ENCODE measurements at regions not wholly inside any gene's neighbourhood (a gene's known extent, or its start where the extent isn't known, plus 50 kb on each side); places are given as distances from the start of the nearest gene placed in this dataset.

- DNase-seq: no peak
Measured at GRCh38 chr14:104431351-104431928, 148.1 kb upstream of the C14orf180 start.

- no peak for DNase-seq
Measured at GRCh38 chr14:104431929-104432541, 147.5 kb upstream of the C14orf180 start.

GRCh38 chr14:104432611-104433231 is 146.8 kb upstream of the C14orf180 start:
- DNase-seq: no peak

- no peak for DNase-seq
Measured at GRCh38 chr14:104433401-104434213, 146.0 kb upstream of the C14orf180 start.

DNA sequence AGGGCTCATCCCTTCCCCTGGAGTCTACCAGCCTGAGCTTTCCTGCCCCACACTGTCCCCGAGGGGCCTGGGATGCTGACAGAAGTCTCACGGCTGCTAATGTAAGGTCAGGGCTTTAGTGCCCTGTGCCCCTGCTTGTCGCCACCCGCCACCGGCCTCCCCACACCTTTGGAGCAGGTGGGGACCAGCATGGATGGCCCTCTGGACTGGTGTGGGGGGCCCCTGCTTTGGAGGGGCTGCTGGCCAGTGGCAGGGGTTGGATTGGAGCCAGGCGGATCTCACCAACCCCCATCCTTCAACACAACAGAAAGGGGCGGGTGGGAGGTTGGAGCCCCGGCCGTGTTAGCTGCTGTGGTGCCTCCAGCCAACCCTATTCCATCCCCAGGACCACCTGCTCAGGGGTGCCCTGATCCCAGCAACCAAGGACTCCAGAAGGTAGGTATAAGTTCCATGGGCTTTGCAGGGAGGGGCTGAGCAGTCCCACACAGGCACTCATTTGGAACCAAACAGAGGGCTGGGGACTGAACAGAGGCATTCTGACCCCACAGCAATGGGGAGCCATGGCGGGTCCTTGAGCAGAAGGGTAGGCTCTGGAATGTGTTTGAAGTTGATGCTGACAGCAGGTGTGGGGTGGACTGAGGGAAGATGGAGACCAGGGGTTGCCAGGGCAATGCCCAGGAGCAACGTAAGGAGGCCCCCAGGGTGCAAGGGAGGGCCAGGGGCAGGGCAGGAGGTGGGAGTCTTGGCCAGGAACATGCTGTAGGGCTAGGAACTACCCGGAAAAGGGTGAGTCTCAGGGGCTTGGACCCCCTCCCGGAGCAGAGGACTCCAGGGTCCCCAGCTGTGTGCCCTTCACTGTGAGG is 145.1 kb upstream of the C14orf180 start:
- no peak for DNase-seq

DNA sequence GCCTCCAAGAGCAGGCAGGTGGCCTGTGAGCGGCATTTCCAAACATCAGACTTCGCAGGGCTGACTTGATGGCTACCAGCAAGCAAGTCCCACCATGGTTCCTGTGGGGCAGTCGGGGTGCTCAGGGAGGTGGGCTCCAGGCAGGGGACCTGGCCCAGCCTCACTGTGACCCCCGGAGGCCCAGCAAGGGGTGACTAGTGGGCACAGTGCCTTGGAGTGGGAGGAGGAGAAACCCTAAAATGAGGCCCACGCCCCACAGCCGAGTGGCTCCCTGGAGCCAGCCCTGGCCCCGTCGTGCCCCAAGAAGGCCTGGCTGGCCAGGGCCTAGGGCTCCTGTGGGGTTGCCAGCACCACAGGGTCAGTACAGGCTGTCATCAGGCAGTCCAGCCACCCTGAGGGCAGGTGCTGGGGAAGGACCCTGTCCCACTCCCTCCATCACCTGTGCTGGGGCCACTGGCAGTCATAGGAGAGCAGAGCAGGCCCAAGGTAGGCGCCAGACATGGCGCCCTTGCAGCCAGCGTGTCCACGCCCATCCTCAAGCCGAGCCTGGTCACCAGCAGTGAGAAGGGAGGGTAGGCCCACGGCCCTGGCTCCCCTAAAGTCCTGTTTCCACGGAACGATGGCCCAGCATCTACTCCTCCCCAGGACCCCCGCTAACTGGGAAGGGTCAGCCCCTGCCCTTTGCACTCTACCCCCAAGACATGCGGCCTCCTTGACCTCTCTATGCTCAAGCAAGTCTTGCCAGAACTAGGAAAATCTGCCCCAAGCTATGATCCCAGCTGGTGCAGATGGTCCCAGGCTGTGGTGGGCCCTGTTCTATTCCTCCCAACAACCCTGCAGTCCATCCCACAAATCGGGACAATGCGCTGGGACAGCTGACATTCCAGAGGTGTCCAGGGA is 144.2 kb upstream of the C14orf180 start:
- no peak for DNase-seq

DNA sequence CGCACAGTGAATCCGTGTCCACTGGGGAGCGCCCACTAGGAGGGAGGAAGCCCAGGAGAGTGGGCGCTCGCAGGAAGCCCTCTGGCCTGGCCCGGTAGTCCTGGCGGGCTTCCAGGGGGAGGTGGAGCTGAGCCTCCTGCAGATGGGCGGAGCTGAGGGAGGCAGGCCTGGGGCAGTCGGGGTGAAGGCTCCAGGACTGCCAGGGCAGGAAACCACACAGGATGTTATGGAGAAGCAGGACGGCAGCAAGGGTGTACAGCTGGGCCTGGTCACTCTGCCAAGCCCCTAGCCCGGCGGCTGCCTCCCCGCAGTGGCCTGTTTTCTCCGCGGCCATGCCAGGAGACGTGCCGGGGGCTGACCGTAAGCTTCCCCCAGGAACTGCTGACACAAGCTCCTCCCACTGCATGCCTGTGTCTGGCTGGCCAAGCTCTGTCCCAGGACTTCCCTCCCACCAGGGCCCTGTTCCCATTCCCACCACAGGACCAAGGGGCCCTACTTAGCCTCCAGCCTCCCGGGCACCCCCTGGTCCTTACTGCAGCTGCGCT is 143.4 kb upstream of the C14orf180 start:
- DNase-seq: no peak

DNA sequence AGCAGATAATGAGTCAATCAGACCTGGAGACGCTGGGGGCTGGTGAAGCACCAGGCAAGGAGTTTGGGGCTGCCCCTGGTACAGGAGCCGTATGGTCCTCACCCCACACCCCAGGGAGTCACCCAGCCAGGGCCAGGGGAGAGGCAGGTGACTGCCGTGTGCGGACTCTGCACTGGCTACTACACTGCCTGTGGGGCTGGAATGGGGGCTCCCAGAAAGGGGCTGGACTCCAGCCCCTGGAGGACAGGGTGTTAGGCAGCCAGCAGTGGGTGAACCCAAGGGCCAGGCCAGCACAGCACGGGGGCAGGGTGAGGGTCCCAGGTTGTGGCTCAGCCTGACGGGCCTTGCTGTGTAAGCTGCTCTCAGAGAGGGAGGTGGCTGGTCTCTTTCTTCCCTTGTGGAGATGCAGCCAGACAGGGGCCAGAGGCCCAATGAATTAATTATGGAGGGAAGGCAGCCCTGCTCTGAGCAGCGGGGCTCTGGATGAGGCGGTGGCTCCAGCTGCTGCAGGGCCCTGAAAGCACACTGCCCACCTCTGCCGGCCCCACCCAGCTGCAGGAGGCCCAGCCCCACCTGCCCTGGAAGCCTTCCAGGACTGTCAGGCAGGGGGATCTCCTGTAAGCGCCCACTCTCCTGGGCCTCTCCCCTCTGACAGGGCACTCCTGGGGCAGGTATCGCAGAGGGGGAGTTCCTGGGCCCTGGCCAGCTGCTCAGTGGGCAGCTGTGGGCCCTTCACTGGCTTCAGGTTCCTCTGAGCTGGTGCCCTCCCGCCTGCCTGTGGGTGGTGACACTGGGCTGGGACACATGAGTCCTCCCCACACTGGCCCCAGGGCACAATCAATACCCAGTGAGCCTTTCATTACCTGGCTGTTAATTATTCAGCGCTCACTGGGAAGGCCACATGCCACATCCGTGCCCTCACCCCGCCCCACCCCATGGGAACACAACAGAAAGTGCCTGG is 142.5 kb upstream of the C14orf180 start:
- no peak for DNase-seq

DNA sequence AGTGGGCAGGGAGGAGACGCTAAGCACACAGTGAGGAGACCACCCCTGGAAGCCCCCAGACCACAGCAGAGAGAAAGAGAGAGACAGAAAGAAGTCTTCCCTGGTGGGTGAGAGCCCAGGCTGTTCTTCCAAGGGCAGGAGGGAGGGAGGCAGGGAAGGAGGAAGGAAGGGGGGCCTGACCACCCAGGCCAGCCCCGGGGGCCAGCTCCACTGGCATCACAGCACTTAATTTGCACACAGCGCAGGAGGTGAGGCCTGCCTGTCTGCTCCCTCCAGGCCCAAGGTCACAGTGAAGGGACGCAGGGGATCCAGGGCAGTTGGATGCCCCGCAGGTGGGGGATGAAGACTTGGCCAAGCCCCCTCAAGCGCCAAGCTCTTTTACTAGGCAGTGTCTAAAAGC is 141.9 kb upstream of the C14orf180 start:
- no peak for DNase-seq

DNA sequence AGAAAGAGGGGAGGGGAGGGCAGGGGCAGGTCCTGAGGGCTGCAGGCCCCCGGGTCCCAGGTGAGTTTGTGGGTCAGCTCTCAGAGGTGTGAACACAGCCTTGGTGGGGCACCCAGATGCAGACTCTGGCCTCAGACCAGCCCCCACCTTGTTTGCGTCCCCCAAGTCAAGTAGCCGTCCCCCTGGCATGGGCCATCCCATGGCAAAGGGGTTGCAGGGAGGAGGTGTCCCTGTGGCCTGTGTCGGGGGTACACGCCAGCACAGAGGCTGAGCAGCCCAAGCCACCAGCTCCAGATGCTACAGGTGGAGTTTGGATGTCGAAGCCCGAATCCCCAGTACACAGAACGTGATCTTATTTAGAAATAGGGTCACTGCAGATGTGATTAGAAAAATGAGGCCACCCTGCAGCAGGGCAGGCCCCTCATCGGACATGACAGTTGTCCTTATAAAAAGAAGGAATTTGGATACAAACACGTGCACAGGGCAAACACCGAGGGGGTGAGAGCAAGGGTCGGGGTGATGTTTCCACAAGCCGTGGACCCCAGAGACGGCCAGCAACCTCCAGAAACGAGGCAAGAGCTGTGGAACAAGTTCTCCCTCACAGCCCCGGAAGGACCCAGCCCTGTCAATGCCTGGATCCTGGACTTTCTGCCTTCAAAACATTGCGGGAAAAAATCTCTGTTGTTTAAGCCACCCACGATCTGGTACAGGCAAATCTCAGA is 141.2 kb upstream of the C14orf180 start:
- DNase-seq: no peak

- no peak for DNase-seq
Measured at GRCh38 chr14:104439625-104440024, 139.9 kb upstream of the C14orf180 start.

DNA sequence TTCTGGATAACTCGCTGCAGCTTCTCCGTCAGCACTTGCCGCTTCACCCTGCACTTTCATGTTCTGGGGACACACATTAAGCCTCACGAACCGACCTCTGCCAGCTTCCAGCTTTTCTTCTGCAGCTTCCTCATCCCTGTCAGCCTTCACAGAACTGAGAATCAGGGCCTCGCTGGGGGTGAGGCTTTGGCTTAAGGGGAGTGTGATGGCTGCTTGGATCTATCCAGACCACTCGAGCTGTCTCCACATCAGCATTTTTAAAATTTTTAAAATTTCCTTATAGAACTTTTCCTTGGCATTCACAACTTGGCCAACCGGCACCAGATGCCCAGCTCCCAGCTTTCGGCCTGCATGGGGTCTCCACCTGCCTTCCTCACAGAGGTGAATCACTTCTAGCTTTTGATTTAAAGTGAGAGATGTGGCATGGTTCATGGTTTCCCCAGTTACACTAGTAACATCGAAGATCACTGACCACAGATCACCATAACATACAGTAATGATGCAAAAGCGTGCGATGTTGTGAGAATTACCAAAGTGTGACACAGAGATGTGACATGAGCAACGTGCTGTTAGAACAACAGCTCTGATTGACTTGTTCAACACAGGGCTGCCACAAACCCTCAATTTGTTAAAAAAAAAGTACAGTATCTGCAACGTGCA is 139.1 kb upstream of the C14orf180 start:
- no peak for DNase-seq

DNA sequence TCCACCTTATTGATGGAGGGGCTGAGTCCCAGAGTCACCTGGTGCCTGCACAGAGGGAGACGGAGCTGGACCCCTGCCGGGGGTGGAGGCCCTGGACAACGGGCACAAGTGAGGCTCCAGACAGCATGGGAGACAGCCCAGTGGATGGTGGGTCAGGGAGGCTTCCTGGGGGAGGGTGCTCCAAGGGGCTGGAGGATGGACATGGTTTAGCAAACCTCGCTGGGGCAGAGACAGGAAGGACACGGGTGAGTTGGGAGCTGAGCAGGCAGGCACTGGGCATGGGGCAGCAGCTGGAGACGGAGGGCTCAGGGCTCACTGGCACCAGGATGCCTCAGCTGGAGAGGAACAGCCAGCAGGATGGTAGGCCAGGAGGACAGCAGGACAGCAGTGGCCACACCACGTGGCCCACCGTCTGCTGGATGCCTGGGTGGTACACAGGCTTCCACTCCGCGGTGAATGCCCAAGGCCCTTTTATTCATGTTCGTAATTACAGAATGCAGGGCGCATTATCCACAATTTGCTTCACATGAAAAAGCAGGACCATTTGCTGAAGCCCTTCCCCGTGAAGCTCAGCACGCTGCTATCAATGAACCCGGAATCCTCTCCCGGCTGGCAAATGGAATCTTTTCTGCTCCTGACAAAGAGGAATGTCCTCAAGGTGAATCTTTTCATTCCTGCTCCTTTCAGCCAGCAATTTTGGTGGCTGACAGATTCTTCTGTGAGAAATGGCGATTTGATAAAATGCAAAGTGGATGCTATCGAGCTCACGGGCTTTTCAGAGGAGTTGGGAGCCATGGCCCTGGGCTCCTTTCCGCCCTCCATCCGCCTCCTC is 138.1 kb upstream of the C14orf180 start:
- no peak for DNase-seq

GRCh38 chr14:104442107-104442551 is 137.4 kb upstream of the C14orf180 start:
- no peak for DNase-seq

GRCh38 chr14:104442631-104443390 is 136.8 kb upstream of the C14orf180 start:
- DNase-seq: no peak

DNA sequence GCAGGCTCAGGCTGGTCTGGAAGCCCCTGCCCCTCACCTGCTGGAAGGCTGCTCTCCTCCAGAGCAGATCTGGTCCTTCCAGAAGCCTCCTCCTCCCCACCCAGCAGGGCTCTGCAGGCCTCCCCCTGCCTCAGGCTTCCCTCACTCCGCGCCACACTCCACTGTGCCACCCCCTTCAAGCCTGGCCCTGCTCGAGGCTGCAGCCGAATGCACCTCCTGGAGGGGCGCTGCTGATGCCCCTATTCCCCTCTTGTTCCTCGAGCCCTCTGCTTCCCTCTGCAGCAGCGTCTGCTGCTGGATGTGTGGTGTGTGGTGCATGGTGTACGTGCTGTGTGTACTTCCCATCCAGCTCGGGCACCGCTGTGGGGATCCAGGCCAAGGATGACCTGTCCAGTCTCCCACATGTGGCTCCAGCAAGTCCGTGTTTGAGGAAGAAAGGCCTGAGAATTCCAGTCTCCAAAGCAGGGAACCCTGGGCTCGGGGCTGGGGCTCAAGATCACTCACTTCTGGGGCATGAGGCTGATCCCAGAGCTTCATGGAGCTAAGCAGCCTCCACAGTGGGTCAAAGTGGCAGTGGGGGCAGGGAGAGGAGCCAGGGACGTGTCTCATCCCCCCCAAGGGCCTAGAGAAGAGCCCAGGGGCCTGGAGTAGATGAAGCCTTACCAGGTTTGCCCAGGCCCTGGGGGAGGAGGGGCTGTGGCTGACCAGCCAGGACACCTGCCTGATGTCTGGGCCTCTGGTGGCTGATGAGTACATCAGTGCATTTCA is 136.0 kb upstream of the C14orf180 start:
- no peak for DNase-seq

Data from effector CD4-positive, alpha-beta T cell (primary cell).